B cell (primary cell): ENCODE measurements at regions not wholly inside any gene's neighbourhood (a gene's known extent, or its start where the extent isn't known, plus 50 kb on each side); places are given as distances from the start of the nearest gene placed in this dataset.

Experiments
- ATAC-seq: fragments of 200-7000 bp; cut with Tn5 transposase; one replicate; pipeline ENCODE4 v1.10.0; 2021; ENCODE audit warnings: low read depth, mild to moderate bottlenecking, moderate number of reproducible peaks, moderate library complexity
- CTCF ChIA-PET: fragments of 350-600 bp; sonication (Branson Sonifier 250); formaldehyde crosslinking; loops from one replicate; lab custom pipeline; 2021; ENCODE audit warnings: antibody characterized with exemption, inconsistent platforms; lab: Charles Lee
- POLR2A ChIA-PET: fragments of 350-600 bp; sonication (Branson Sonifier 250); formaldehyde crosslinking; loops from one replicate; lab custom pipeline; 2021; ENCODE audit warnings: antibody characterized with exemption; lab: Charles Lee
- DNase-seq: peaks from one replicate; pipeline ENCODE4 v3.0.0; 2013
- H2AFZ ChIP-seq: 2 replicates; pipeline ENCODE4 v1.6.1; 2012; ENCODE audit warnings: mild to moderate bottlenecking, low read depth, low read length; ENCODE audit not compliant: insufficient read depth, poor library complexity, severe bottlenecking
- H3K27ac ChIP-seq, 2 donors: 1 replicate in 1 of 2; 2 replicates in 1 of 2; pipeline ENCODE4 v1.5.1; 2012 to 2013; ENCODE audit warnings: low read length in 2 of 2, mild to moderate bottlenecking in 2 of 2, moderate library complexity in 1 of 2
- H3K27me3 ChIP-seq, 4 experiments: fragments of 200-600 bp in 1 of 4; sonication (generic) in 1 of 4; replicated peaks in 1 of 4; 1 replicate in 2 of 4; 2 replicates in 2 of 4; pipeline versions ENCODE4 v1.6.1 to v1.7.0; 2013 to 2016; ENCODE audit warnings: low read length in 3 of 4, mild to moderate bottlenecking in 2 of 4, mixed read lengths in 1 of 4, moderate library complexity in 1 of 4; ENCODE audit not compliant: insufficient read depth in 4 of 4, control insufficient read depth in 3 of 4; ENCODE audit errors: control extremely low read depth in 1 of 4
- H3K36me3 ChIP-seq, 2 experiments: replicated peaks in 1 of 2; 1 replicate in 1 of 2; 2 replicates in 1 of 2; pipeline versions ENCODE4 v1.6.1 to v1.7.1; 2013; ENCODE audit warnings: low read length in 1 of 2; ENCODE audit not compliant: insufficient read depth in 2 of 2, control insufficient read depth in 1 of 2; ENCODE audit errors: control extremely low read depth in 1 of 2, extremely low read depth in 1 of 2
- H3K4me1 ChIP-seq, 2 donors: fragments of 200-600 bp in 1 of 2; sonication (generic) in 1 of 2; 1 replicate in 1 of 2; 2 replicates in 1 of 2; pipeline versions ENCODE4 v1.5.1 to v1.6.1; 2013 to 2017; ENCODE audit warnings: low read length in 2 of 2; ENCODE audit not compliant: control insufficient read depth in 2 of 2, insufficient read depth in 2 of 2
- H3K4me2 ChIP-seq: replicated peaks from 2 replicates; pipeline ENCODE3; 2012; ENCODE audit warnings: mild to moderate bottlenecking, low read depth, low read length; ENCODE audit not compliant: poor library complexity, severe bottlenecking
- H3K4me3 ChIP-seq, 5 experiments: fragments of 200-600 bp in 1 of 5; sonication (generic) in 1 of 5; 1 replicate in 3 of 5; 2 replicates in 2 of 5; pipeline versions ENCODE4 v1.5.1 to v1.7.0; 2011 to 2016; ENCODE audit warnings: low read length in 4 of 5, mild to moderate bottlenecking in 4 of 5, low read depth in 2 of 5, control low read depth in 1 of 5, moderate library complexity in 1 of 5; ENCODE audit not compliant: insufficient read depth in 1 of 5; ENCODE audit errors: control extremely low read depth in 1 of 5, extremely low read depth in 1 of 5
- H3K79me2 ChIP-seq: fragments of 200-600 bp; sonication (generic); one replicate; pipeline ENCODE4 v1.6.0; 2016; ENCODE audit warnings: low read length; ENCODE audit not compliant: control insufficient read depth, insufficient read depth
- H3K9ac ChIP-seq: fragments of 200-600 bp; sonication (generic); 2 replicates; pipeline ENCODE4 v1.6.1; 2017; ENCODE audit warnings: mild to moderate bottlenecking, low read length, moderate library complexity
- H3K9me3 ChIP-seq, 3 donors: one replicate each; pipeline versions ENCODE4 v1.6.1 to v1.7.1; 2013; ENCODE audit warnings: low read length in 2 of 3; ENCODE audit not compliant: control insufficient read depth in 2 of 3, insufficient read depth in 1 of 3; ENCODE audit errors: control extremely low read depth in 1 of 3
- H4K20me1 ChIP-seq: 2 replicates; pipeline ENCODE4 v1.6.0; 2012; ENCODE audit warnings: mild to moderate bottlenecking, low read length; ENCODE audit not compliant: insufficient read depth, control insufficient read depth, poor library complexity, severe bottlenecking
- H3K27ac Mint-ChIP-seq: one replicate; pipeline ENCODE4 v1.8.0; 2021; ENCODE audit warnings: mixed read lengths
- H3K27me3 Mint-ChIP-seq: one replicate; pipeline ENCODE4 v1.8.0; 2021; ENCODE audit warnings: mixed read lengths
- H3K4me1 Mint-ChIP-seq: one replicate; pipeline ENCODE4 v1.8.0; 2021; ENCODE audit warnings: mixed read lengths
- H3K4me3 Mint-ChIP-seq: one replicate; pipeline ENCODE4 v1.8.0; 2021; ENCODE audit warnings: mixed read lengths
- H3K9me3 Mint-ChIP-seq: one replicate; pipeline ENCODE4 v1.8.0; 2022; ENCODE audit warnings: mixed read lengths; ENCODE audit not compliant: insufficient read depth
- EZH2 ChIP-seq: IDR thresholded peaks from 2 replicates; pipeline ENCODE4 v1.6.1; 2012; ENCODE audit warnings: borderline replicate concordance, low read depth, mild to moderate bottlenecking, moderate library complexity, low read length; ENCODE audit not compliant: insufficient read depth, poor library complexity, severe bottlenecking
- WGBS: methylation state at CpG from one replicate; pipeline ENCODE4 v1.1.5; 2013; ENCODE audit warnings: missing lambda C conversion rate; ENCODE audit not compliant: insufficient coverage; 5-methylcytosine and 5-hydroxymethylcytosine counted together
- intact Hi-C: fragments of 100-400 bp; cut with micrococcal nuclease; formaldehyde crosslinking; loops from one replicate; pipeline ENCODE4 v1.10.0; 2022
- TF ChIP-seq, protein P1 (sequence below): fragments of 200-600 bp; IDR thresholded peaks from one replicate; pipeline ENCODE4 v1.8.0; 2022; ENCODE audit warnings: antibody characterized with exemption, mild to moderate bottlenecking

DNA sequence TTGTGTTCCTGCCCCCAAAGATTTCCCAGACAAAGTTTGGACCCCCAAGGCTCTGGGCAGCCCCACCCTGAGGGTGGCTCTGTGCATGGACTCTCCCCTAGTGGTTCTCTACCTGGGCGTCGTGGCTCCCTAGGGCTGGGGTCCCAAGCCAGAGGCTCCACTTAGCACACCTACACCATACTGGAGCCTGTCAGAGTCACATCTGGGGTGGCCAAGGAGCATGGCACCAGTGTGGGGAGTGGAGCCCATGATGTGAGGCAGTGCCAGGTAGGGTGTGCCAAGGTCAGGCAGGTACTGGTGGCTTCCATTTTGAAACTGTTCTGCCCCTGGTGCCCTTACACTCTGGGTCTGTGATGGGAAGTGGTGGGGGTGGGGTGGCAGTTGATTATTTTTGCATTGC is 109.9 kb upstream of the GNAO1 start:
- Mint-ChIP-seq H3K27me3 (peaks cover 19% of the 10 kb centered on the region), H3K4me3 (no peak overlapping the region), H3K27ac (no peak overlapping the region), H3K4me1 (no peaks in the 10 kb centered on the region), H3K9me3 (no peaks in the 10 kb centered on the region)
- H3K79me2 ChIP-seq = no peaks in the 10 kb centered on the region
- no peak overlapping the region for H3K9ac ChIP-seq
- DNase-seq (no peak), ATAC-seq (no peak)
- H3K27ac ChIP-seq = no peak overlapping the region
- 100% methylated on average over 2 of the region's 2 CpGs for WGBS
- no peaks in the 10 kb centered on the region for H3K4me1 ChIP-seq
- peaks cover 0 to 7% (median 0%) of the 10 kb centered on the region in 3 donors for H3K9me3 ChIP-seq
- TF ChIP-seq, protein P1, sequence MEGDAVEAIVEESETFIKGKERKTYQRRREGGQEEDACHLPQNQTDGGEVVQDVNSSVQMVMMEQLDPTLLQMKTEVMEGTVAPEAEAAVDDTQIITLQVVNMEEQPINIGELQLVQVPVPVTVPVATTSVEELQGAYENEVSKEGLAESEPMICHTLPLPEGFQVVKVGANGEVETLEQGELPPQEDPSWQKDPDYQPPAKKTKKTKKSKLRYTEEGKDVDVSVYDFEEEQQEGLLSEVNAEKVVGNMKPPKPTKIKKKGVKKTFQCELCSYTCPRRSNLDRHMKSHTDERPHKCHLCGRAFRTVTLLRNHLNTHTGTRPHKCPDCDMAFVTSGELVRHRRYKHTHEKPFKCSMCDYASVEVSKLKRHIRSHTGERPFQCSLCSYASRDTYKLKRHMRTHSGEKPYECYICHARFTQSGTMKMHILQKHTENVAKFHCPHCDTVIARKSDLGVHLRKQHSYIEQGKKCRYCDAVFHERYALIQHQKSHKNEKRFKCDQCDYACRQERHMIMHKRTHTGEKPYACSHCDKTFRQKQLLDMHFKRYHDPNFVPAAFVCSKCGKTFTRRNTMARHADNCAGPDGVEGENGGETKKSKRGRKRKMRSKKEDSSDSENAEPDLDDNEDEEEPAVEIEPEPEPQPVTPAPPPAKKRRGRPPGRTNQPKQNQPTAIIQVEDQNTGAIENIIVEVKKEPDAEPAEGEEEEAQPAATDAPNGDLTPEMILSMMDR = no peak
- TF ChIP-seq EZH2 = no peak
- no peak overlapping the region for H2AFZ ChIP-seq
- intact Hi-C loops = no loop called here
- ChIA-PET CTCF (no interaction called here), POLR2A (no interaction called here)
- no peaks in the 10 kb centered on the region for H3K36me3 ChIP-seq
- H3K27me3 ChIP-seq = peaks cover 0 to 3% (median 0%) of the 10 kb centered on the region in 4 experiments
- no peaks in the 10 kb centered on the region for H4K20me1 ChIP-seq
- no peak overlapping the region for H3K4me2 ChIP-seq
- H3K4me3 ChIP-seq = no peak overlapping the region

DNA sequence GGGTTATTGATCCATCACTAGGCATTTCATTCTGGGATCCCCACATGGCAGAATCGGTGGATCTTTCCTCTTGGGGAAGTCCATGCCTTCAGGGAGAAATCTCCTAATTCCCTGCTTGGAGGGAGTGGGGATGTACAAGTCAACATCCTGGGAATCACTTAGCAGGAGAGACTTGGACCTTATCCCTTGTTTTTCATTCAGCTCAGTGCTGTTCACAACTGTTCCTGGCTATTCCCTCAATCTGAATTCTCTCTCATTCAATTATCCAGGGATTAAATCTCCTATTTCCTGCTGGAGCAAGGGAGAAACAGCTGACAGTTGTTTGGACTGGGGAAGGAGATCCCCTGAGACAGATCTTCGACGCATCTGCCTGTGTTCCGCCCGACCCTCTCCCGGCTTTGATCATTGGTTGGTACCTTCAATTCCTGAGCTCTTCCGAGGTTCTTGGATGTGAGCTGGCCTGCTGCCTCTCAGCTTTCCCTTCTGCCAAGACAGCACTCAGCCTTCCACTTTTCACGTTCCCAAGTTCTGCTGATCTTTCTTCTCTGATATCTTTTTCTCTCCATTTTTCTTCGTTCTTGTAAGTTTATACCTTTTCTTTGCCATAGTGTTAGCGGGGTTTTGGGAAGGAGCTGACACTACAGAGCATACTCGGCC is 115.4 kb upstream of the GNAO1 start:
- Histone ChIP-seq H3K9me3 (no peaks in the 10 kb centered on the region), H3K4me2 (no peak overlapping the region), H4K20me1 (no peaks in the 10 kb centered on the region), H3K79me2 (no peaks in the 10 kb centered on the region), H3K36me3 (no peaks in the 10 kb centered on the region), H3K9ac (no peak overlapping the region), H3K4me1 (no peaks in the 10 kb centered on the region), H3K27me3 (peaks cover 0 to 4% (median 0%) of the 10 kb centered on the region in 4 experiments), H3K27ac (no peak overlapping the region), H3K4me3 (no peak overlapping the region), H2AFZ (no peak overlapping the region)
- Mint-ChIP-seq H3K27me3 (peaks cover 15% of the 10 kb centered on the region), H3K4me3 (no peak overlapping the region), H3K9me3 (no peaks in the 10 kb centered on the region), H3K4me1 (no peaks in the 10 kb centered on the region), H3K27ac (no peak overlapping the region)
- DNase-seq (no peak), ATAC-seq (no peak)
- 82% methylated on average over 8 of the region's 11 CpGs for WGBS
- intact Hi-C loops = no loop called here
- ChIA-PET CTCF (no interaction called here), POLR2A (no interaction called here)
- TF ChIP-seq, protein P1 = no peak
- no peak for TF ChIP-seq EZH2
